WERI-Rb-1 (cell line): ENCODE measurements at regions not wholly inside any gene's neighbourhood (a gene's known extent, or its start where the extent isn't known, plus 50 kb on each side); places are given as distances from the start of the nearest gene placed in this dataset.
A peak's percentile ranks its signal among the peaks of the same experiment; 100 is the strongest.
"Not testable (repeated sequence)": the region's sequence is repeated elsewhere in the genome, so short reads cannot be mapped to it uniquely, and the experiment has no call there.

Source experiments
- DNase-seq: peaks from one replicate; pipeline ENCODE4 v3.0.0-alpha.2; 2020
- H3K27ac ChIP-seq: fragments of 250-450 bp; sonication (Bioruptor Pico); 2 replicates; pipeline ENCODE4 v1.5.1; 2020; ENCODE audit warnings: mild to moderate bottlenecking, moderate library complexity
- H3K27me3 ChIP-seq: fragments of 250-450 bp; sonication (Bioruptor Pico); 2 replicates; pipeline ENCODE4 v1.5.1; 2021; ENCODE audit warnings: mild to moderate bottlenecking, low read depth, moderate library complexity; ENCODE audit not compliant: insufficient read depth, severe bottlenecking
- H3K36me3 ChIP-seq: fragments of 250-450 bp; sonication (Bioruptor Pico); 2 replicates; pipeline ENCODE4 v1.5.1; 2020; ENCODE audit warnings: mild to moderate bottlenecking, moderate library complexity
- H3K4me3 ChIP-seq: 2 replicates; pipeline ENCODE4 v1.5.1; 2011; ENCODE audit warnings: low read depth, mild to moderate bottlenecking, control low read depth, low read length
- H3K9me3 ChIP-seq: fragments of 250-450 bp; sonication (Bioruptor Pico); 2 replicates; pipeline ENCODE4 v1.5.1; 2021; ENCODE audit warnings: mild to moderate bottlenecking, moderate library complexity; ENCODE audit not compliant: severe bottlenecking
- TF ChIP-seq, protein P1 (sequence below): IDR thresholded peaks from 2 replicates; pipeline ENCODE4 v1.5.1; 2011; ENCODE audit warnings: low read depth, mild to moderate bottlenecking, control low read depth, inconsistent platforms, low read length

DNA sequence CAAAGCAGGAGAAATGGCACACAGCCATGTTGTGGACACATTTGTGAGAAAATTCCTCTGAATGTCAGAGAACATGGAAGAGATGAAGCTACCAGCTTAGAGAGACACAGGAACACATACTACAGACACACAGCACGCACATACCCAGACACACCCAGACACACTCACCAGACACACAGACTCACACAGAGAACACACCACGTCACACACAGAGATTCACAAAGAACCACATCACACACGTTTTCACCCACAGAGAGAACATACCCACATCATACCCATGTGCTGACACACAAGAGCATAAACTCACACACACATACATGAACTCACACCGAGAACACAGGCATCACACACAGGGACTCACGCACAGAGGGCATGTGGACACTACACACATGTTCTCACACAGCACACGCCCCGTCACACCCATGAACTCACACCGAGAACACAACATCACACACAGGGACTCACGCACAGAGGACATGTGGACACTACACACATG lies 124.9 kb downstream of the METRNL start:
- TF ChIP-seq, protein P1, sequence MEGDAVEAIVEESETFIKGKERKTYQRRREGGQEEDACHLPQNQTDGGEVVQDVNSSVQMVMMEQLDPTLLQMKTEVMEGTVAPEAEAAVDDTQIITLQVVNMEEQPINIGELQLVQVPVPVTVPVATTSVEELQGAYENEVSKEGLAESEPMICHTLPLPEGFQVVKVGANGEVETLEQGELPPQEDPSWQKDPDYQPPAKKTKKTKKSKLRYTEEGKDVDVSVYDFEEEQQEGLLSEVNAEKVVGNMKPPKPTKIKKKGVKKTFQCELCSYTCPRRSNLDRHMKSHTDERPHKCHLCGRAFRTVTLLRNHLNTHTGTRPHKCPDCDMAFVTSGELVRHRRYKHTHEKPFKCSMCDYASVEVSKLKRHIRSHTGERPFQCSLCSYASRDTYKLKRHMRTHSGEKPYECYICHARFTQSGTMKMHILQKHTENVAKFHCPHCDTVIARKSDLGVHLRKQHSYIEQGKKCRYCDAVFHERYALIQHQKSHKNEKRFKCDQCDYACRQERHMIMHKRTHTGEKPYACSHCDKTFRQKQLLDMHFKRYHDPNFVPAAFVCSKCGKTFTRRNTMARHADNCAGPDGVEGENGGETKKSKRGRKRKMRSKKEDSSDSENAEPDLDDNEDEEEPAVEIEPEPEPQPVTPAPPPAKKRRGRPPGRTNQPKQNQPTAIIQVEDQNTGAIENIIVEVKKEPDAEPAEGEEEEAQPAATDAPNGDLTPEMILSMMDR, result no peak
- H3K27ac ChIP-seq, result no peak overlapping the region
- no peaks in the 10 kb centered on the region for H3K27me3 ChIP-seq
- no peaks in the 10 kb centered on the region for H3K36me3 ChIP-seq
- peaks cover 9% of the 10 kb centered on the region for H3K9me3 ChIP-seq
- no peak overlapping the region for H3K4me3 ChIP-seq
- DNase-seq, result no peak

DNA sequence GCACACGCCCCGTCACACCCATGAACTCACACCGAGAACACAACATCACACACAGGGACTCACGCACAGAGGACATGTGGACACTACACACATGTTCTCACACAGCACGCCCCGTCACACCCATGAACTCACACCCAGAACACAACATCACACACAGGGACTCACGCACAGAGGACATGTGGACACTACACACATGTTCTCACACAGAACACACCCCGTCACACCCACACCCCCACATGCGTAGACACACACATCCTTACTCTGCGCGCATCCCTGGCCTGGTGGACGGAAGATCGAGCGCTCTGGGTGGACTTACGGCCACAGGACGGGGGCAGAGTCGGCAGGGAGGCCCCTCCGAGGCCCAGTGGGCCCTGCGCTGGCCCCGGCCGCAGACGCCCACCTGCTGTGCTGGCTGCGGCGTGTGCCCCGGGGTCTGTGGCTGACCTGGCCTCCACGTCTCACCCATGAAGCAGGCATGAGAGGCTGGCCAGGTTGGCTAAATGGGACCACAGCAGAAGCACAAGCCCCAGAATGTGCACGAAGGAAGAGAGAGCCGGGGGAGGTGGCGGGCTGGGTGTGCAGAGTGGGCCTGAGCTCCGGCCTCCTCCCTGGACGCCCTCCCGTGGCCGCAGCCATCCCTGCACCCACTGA lies 125.5 kb downstream of the METRNL start:
- H3K27me3 ChIP-seq, H3K4me3 ChIP-seq, H3K36me3 ChIP-seq, H3K27ac ChIP-seq, H3K9me3 ChIP-seq, DNase-seq: not testable (repeated sequence)

DNA sequence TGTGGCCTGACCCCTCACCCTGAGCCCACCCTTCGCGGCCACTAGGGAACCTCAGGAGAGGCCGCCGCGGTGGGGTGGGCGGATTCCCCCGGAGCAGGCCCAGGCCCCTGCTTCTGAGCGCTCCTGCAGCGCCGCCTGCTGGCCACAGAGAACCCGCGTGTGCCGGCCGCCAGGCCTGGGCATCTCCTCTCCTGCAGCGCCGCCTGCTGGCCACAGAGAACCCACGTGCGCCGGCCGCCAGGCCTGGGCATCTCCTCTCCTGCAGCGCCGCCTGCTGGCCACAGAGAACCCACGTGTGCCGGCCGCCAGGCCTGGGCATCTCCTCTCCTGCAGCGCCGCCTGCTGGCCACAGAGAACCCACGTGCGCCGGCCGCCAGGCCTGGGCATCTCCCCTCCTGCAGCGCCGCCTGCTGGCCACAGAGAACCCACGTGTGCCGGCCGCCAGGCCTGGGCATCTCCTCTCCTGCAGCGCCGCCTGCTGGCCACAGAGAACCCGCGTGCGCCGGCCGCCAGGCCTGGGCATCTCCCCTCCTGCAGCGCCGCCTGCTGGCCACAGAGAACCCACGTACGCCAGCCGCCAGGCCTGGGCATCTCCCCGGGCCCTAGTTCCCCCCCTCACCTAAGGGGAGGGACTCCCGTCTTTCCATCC lies 126.1 kb downstream of the METRNL start:
- not testable (repeated sequence) for H3K4me3 ChIP-seq, H3K27me3 ChIP-seq, H3K9me3 ChIP-seq, H3K36me3 ChIP-seq, H3K27ac ChIP-seq
- peak; percentile 86 for DNase-seq
- TF ChIP-seq, protein P1, result peak; percentile 57

DNA sequence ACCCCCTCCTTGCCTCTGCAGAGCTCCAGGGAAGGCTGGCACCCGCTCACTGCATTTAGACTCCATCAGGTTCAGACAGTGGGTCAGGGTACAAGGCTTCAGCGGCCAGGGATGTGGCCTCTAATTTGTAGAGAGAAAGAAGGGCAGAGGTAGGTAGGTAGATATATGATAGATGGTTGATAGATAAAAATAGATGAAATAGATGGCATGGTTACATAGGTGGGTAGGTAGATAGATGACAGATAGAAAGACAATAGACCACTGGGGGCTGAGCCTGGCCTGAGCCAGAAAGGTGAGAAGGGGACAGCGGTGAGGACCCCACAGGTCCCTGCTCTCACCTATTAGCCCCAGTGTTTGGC lies 126.6 kb downstream of the METRNL start:
- H3K27me3 ChIP-seq, H3K9me3 ChIP-seq, H3K27ac ChIP-seq: not testable (repeated sequence)

DNA sequence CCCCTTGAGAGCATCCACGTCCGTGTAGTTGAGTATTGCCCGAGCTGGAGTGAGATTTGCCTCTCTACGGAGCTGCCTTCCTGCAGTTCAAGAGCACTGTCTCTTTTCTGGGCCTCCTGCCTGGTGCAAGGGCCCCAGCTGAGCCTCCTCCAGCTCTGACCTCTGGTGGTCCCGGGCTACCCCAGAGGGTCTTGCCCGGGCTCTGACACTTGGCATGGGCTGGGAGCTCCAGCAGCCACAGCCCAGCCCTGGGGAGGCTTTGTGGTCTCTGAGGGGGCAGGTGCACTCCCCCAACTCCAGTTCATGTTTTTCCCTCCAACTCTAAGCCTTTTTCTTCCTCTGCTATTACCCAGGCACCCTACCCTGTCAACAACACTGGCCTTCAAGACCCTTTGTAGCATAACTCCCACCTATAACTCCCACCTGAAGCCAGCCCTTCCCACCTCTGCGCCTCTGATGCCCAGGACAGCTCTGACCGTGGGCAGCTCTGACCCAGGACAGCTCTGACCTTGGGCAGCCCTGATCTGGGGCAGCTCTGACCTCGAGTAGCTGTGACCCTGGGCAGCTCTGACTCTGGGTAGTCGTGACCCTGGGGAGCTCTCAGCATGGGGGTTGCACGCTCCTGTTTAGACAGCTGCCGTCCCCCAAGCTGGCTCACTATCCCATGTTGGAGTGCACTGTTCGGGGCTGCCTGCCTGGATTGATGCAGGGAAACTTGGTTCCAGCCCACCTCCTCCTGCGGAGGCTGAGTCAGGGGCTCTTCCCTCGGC lies 127.6 kb downstream of the METRNL start:
- not testable (repeated sequence) for H3K4me3 ChIP-seq, H3K36me3 ChIP-seq, H3K9me3 ChIP-seq, H3K27me3 ChIP-seq, H3K27ac ChIP-seq
- DNase-seq, result peak; percentile 8

More for the DNA sequence above, 126.6 kb downstream of the METRNL start:
- H3K36me3 ChIP-seq, DNase-seq, H3K4me3 ChIP-seq: not testable (repeated sequence)

DNA sequence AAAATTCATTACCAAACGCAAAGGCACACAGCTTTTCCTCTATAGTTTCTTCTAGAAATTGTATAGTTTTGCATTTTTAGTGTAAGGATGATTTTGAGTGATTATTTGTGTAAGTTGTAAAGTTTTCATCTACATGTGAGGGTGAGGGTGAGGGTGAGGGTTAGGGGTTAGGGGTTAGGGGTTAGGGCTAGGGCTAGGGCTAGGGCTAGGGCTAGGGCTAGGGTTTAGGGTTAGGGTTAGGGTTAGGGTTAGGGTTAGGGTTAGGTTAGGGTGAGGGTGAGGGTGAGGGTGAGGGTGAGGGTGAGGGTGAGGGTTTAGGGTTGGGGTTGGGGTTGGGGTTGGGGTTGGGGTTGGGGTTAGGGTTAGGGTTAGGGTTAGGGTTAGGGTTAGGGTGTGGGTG lies 167.6 kb downstream of the METRNL start:
- not testable (repeated sequence) for H3K9me3 ChIP-seq, H3K27me3 ChIP-seq, H3K4me3 ChIP-seq, H3K27ac ChIP-seq, H3K36me3 ChIP-seq
- peak; percentile 37 for DNase-seq
